Activated CD8-positive, alpha-beta T cell treated with anti-CD3 and anti-CD28 coated beads for 36 hours (primary cell): ENCODE measurements at regions not wholly inside any gene's neighbourhood (a gene's known extent, or its start where the extent isn't known, plus 50 kb on each side); places are given as distances from the start of the nearest gene placed in this dataset.

Source experiments
- ATAC-seq: fragments of 200-7000 bp; cut with Tn5 transposase; one replicate; pipeline ENCODE4 v1.10.0; 2021; ENCODE audit warnings: mild to moderate bottlenecking, moderate library complexity
- CTCF ChIA-PET: fragments of 350-600 bp; sonication (Branson Sonifier 250); formaldehyde crosslinking; loops from one replicate; lab custom pipeline; 2021; ENCODE audit warnings: antibody characterized with exemption; lab: Charles Lee
- POLR2A ChIA-PET: fragments of 350-600 bp; sonication (Branson Sonifier 250); formaldehyde crosslinking; loops from one replicate; lab custom pipeline; 2021; ENCODE audit warnings: antibody characterized with exemption; lab: Charles Lee
- DNase-seq: peaks from one replicate; pipeline ENCODE4 v3.0.0-alpha.2; 2020
- H3K27ac Mint-ChIP-seq: one replicate; pipeline ENCODE4 v1.8.0; 2021; ENCODE audit warnings: mild to moderate bottlenecking, mixed read lengths
- H3K27me3 Mint-ChIP-seq: one replicate; pipeline ENCODE4 v1.8.0; 2021; ENCODE audit warnings: mixed read lengths
- H3K36me3 Mint-ChIP-seq: one replicate; pipeline ENCODE4 v1.8.0; 2021; ENCODE audit warnings: low read depth, mixed read lengths
- H3K4me1 Mint-ChIP-seq: one replicate; pipeline ENCODE4 v1.8.0; 2021; ENCODE audit warnings: low read depth, mixed read lengths
- H3K4me3 Mint-ChIP-seq: one replicate; pipeline ENCODE4 v1.8.0; 2021; ENCODE audit warnings: mild to moderate bottlenecking, moderate library complexity, mixed read lengths
- H3K9me3 Mint-ChIP-seq: one replicate; pipeline ENCODE4 v1.8.0; 2021; ENCODE audit warnings: mixed read lengths
- CTCF ChIP-seq: fragments of 200-600 bp; IDR thresholded peaks from one replicate; pipeline ENCODE4 v1.8.0; 2022; ENCODE audit warnings: antibody characterized with exemption, mild to moderate bottlenecking
- intact Hi-C: fragments of 100-400 bp; cut with micrococcal nuclease; formaldehyde crosslinking; loops from one replicate; pipeline ENCODE4 v1.10.0; 2022

- Mint-ChIP-seq H3K4me3 (no peak overlapping the region), H3K27ac (no peak overlapping the region), H3K27me3 (no peaks in the 10 kb centered on the region), H3K9me3 (peaks cover 3% of the 10 kb centered on the region), H3K36me3 (no peaks in the 10 kb centered on the region), H3K4me1 (no peaks in the 10 kb centered on the region)
- DNase-seq = no peak
- ChIA-PET POLR2A (no interaction called here), CTCF (no interaction called here)
- no peak for TF ChIP-seq CTCF
- intact Hi-C loops = no loop called here
- no peak for ATAC-seq
Observed at GRCh38 chr5:98205691-98206461, 567.6 kb upstream of the RGMB start.

GRCh38 chr5:98206566-98206965 is 566.9 kb upstream of the RGMB start:
- no peaks in the 10 kb centered on the region for H3K27me3 Mint-ChIP-seq
- H3K4me1 Mint-ChIP-seq = no peaks in the 10 kb centered on the region
- TF ChIP-seq CTCF = no peak
- intact Hi-C loops = no loop called here
- H3K27ac Mint-ChIP-seq = no peak overlapping the region
- ChIA-PET POLR2A (no interaction called here), CTCF (no interaction called here)
- ATAC-seq (no peak), DNase-seq (no peak)
- no peaks in the 10 kb centered on the region for H3K36me3 Mint-ChIP-seq
- H3K4me3 Mint-ChIP-seq = no peak overlapping the region
- H3K9me3 Mint-ChIP-seq = peaks cover 3% of the 10 kb centered on the region

GRCh38 chr5:98209418-98209817 is 564.0 kb upstream of the RGMB start:
- Mint-ChIP-seq H3K4me1 (no peaks in the 10 kb centered on the region), H3K9me3 (no peaks in the 10 kb centered on the region), H3K27ac (no peak overlapping the region), H3K36me3 (no peaks in the 10 kb centered on the region), H3K4me3 (no peak overlapping the region), H3K27me3 (no peaks in the 10 kb centered on the region)
- ChIA-PET CTCF (no interaction called here), POLR2A (no interaction called here)
- TF ChIP-seq CTCF = no peak
- intact Hi-C loops = no loop called here
- ATAC-seq (no peak), DNase-seq (no peak)

- intact Hi-C loops = no loop called here
- Mint-ChIP-seq H3K36me3 (no peaks in the 10 kb centered on the region), H3K4me3 (no peak overlapping the region), H3K27me3 (no peaks in the 10 kb centered on the region), H3K27ac (no peak overlapping the region), H3K9me3 (no peaks in the 10 kb centered on the region), H3K4me1 (no peaks in the 10 kb centered on the region)
- ATAC-seq (no peak), DNase-seq (no peak)
- CTCF ChIA-PET = no interaction called here
- no peak for TF ChIP-seq CTCF
- POLR2A ChIA-PET = no interaction called here
Observed at GRCh38 chr5:98214240-98215051, 559.0 kb upstream of the RGMB start.

GRCh38 chr5:98217138-98217537 is 556.3 kb upstream of the RGMB start:
- ATAC-seq (no peak), DNase-seq (no peak)
- Mint-ChIP-seq H3K36me3 (no peaks in the 10 kb centered on the region), H3K4me1 (no peaks in the 10 kb centered on the region), H3K27ac (no peak overlapping the region), H3K4me3 (no peak overlapping the region), H3K9me3 (no peaks in the 10 kb centered on the region), H3K27me3 (no peaks in the 10 kb centered on the region)
- POLR2A ChIA-PET = no interaction called here
- intact Hi-C loops = no loop called here
- CTCF ChIA-PET = no interaction called here
- TF ChIP-seq CTCF = no peak
